ENCODE measurements at regions not wholly inside any gene's neighbourhood (a gene's known extent, or its start where the extent isn't known, plus 50 kb on each side); places are given as distances from the start of the nearest gene placed in this dataset.

GRCh38 chr5:105034401-105034763, 1471.8 kb upstream of the NUDT12 start:
- no peak for TF ChIP-seq CTCF (IDR thresholded peaks at IDR 0.05; ENCODE audit: low read depth, low read length)
- no peak for DNase-seq (ENCODE audit: low read depth in 1 of 2, low spot score in 1 of 2)
- Histone ChIP-seq H3K27ac (no peak overlapping the region), H3K4me1 (ENCODE audit: low read depth) (peaks cover 9% of the 10 kb centered on the region), H3K9me3 (ENCODE audit: low read depth) (no peaks in the 10 kb centered on the region), H3K36me3 (no peaks in the 10 kb centered on the region), H3K27me3 (no peaks in the 10 kb centered on the region), H3K4me3 (no peak overlapping the region)

- no peak for TF ChIP-seq CTCF (IDR thresholded peaks at IDR 0.05; ENCODE audit: low read depth, low read length)
Measured at GRCh38 chr5:105033637-105034400, 1471.2 kb upstream of the NUDT12 start.

GRCh38 chr5:105032917-105033316, 1470.3 kb upstream of the NUDT12 start:
- Histone ChIP-seq H3K27ac (no peak overlapping the region), H3K4me1 (ENCODE audit: low read depth) (peaks cover 9% of the 10 kb centered on the region), H3K36me3 (no peaks in the 10 kb centered on the region), H3K27me3 (no peaks in the 10 kb centered on the region), H3K9me3 (ENCODE audit: low read depth) (no peaks in the 10 kb centered on the region), H3K4me3 (no peak overlapping the region)
- no peak for DNase-seq (ENCODE audit: low read depth in 1 of 2, low spot score in 1 of 2)
- TF ChIP-seq CTCF (IDR thresholded peaks at IDR 0.05; ENCODE audit: low read depth, low read length), result no peak

More at GRCh38 chr5:105033637-105034400, 1471.2 kb upstream of the NUDT12 start:
- Histone ChIP-seq H3K36me3 (no peaks in the 10 kb centered on the region), H3K9me3 (ENCODE audit: low read depth) (no peaks in the 10 kb centered on the region), H3K27me3 (no peaks in the 10 kb centered on the region), H3K4me1 (ENCODE audit: low read depth) (peaks cover 9% of the 10 kb centered on the region), H3K4me3 (no peak overlapping the region), H3K27ac (no peak overlapping the region)
- no peak for DNase-seq (ENCODE audit: low read depth in 1 of 2, low spot score in 1 of 2)

GRCh38 chr5:105030153-105030552, 1467.6 kb upstream of the NUDT12 start:
- H3K27me3 ChIP-seq, result no peaks in the 10 kb centered on the region
- no peaks in the 10 kb centered on the region for H3K9me3 ChIP-seq (ENCODE audit: low read depth)
- H3K4me1 ChIP-seq (ENCODE audit: low read depth), result peaks cover 9% of the 10 kb centered on the region
- H3K4me3 ChIP-seq, result no peak overlapping the region
- no peak overlapping the region for H3K27ac ChIP-seq
- no peaks in the 10 kb centered on the region for H3K36me3 ChIP-seq
- no peak for DNase-seq (ENCODE audit: low read depth in 1 of 2, low spot score in 1 of 2)
- no peak for TF ChIP-seq CTCF (IDR thresholded peaks at IDR 0.05; ENCODE audit: low read depth, low read length)

- H3K36me3 ChIP-seq, result no peaks in the 10 kb centered on the region
- no peak overlapping the region for H3K4me3 ChIP-seq
- no peaks in the 10 kb centered on the region for H3K27me3 ChIP-seq
- H3K9me3 ChIP-seq (ENCODE audit: low read depth), result no peaks in the 10 kb centered on the region
- H3K4me1 ChIP-seq (ENCODE audit: low read depth), result no peaks in the 10 kb centered on the region
- no peak for DNase-seq (ENCODE audit: low read depth in 1 of 2, low spot score in 1 of 2)
- no peak overlapping the region for H3K27ac ChIP-seq
- no peak for TF ChIP-seq CTCF (IDR thresholded peaks at IDR 0.05; ENCODE audit: low read depth, low read length)
Measured at GRCh38 chr5:105015098-105015497, 1452.5 kb upstream of the NUDT12 start.
